EL (cell line): ENCODE measurements at regions not wholly inside any gene's neighbourhood (a gene's known extent, or its start where the extent isn't known, plus 50 kb on each side); places are given as distances from the start of the nearest gene placed in this dataset.

ENCODE experiments used
- DNase-seq: peaks from one replicate; pipeline ENCODE4 v3.0.0-alpha.2; 2016

GRCh38 chr14:54316652-54317051 lies 80.2 kb upstream of the CDKN3 start:
- no peak for DNase-seq

- no peak for DNase-seq
Measured at GRCh38 chr14:54317391-54317790, 79.4 kb upstream of the CDKN3 start.

GRCh38 chr14:54322246-54322645 lies 74.6 kb upstream of the CDKN3 start:
- no peak for DNase-seq

- DNase-seq, result no peak
Measured at GRCh38 chr14:54322701-54323337, 74.0 kb upstream of the CDKN3 start.

GRCh38 chr14:54325766-54326165 lies 71.0 kb upstream of the CDKN3 start:
- DNase-seq, result no peak

- DNase-seq, result peak; percentile 71
Measured at GRCh38 chr14:54329082-54329695, 67.6 kb upstream of the CDKN3 start.

- DNase-seq, result no peak
Measured at GRCh38 chr14:54330876-54331275, 65.9 kb upstream of the CDKN3 start.

GRCh38 chr14:54331516-54331915 lies 65.3 kb upstream of the CDKN3 start:
- DNase-seq, result no peak

- DNase-seq, result no peak
Measured at GRCh38 chr14:54332490-54332889, 64.3 kb upstream of the CDKN3 start.

- DNase-seq, result no peak
Measured at GRCh38 chr14:54333511-54333910, 63.3 kb upstream of the CDKN3 start.

- DNase-seq, result no peak
Measured at GRCh38 chr14:54335569-54336155, 61.1 kb upstream of the CDKN3 start.

GRCh38 chr14:54337314-54337713 lies 59.5 kb upstream of the CDKN3 start:
- no peak for DNase-seq

- peak; percentile 47 for DNase-seq
Measured at GRCh38 chr14:54338696-54339317, 58.0 kb upstream of the CDKN3 start.

- DNase-seq, result no peak
Measured at GRCh38 chr14:54339771-54340170, 57.0 kb upstream of the CDKN3 start.

GRCh38 chr14:54342806-54343205 lies 54.0 kb upstream of the CDKN3 start:
- no peak for DNase-seq

GRCh38 chr14:54343272-54344121 lies 53.3 kb upstream of the CDKN3 start:
- DNase-seq, result no peak

- DNase-seq, result no peak
Measured at GRCh38 chr14:54344445-54344844, 52.4 kb upstream of the CDKN3 start.

- DNase-seq, result no peak
Measured at GRCh38 chr14:54346257-54346656, 50.5 kb upstream of the CDKN3 start.
